ENCODE measurements at regions not wholly inside any gene's neighbourhood (a gene's known extent, or its start where the extent isn't known, plus 50 kb on each side); places are given as distances from the start of the nearest gene placed in this dataset.

DNA sequence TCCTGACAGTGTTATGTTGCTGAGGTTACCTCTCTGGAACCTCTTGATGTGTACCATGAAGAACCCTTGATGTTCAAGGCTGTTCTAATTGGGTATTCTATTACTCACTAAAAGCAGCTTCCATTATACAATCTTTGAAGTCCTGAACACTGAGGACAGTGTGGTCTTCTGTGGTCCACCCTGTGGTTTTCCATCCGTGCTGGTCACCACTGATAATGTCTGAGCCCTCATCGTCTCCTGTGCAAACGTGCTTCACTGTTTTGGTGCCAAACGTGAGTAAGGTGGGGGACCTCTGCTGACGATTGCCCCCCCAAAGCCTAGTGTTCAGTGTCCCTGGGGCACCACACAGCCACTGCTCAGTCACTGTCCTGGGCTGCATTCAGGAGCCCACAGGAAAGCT, 259.7 kb upstream of the ANKRD55 start:
- H3K4me1 ChIP-seq (ENCODE audit: insufficient read depth, low read length) = no peaks in the 10 kb centered on the region
- H3K4me3 ChIP-seq (ENCODE audit: insufficient read depth, low read length) = no peak overlapping the region
- no peak for DNase-seq (ENCODE audit: insufficient read length, low spot score, missing footprints)
- no peaks in the 10 kb centered on the region for H3K36me3 ChIP-seq (ENCODE audit: insufficient read depth, low read length)
- H3K27me3 ChIP-seq (ENCODE audit: insufficient read depth, low read length) = peaks cover 9% of the 10 kb centered on the region
- H3K27ac ChIP-seq (ENCODE audit: low read depth, low read length) = no peak overlapping the region
- no peaks in the 10 kb centered on the region for H3K79me2 ChIP-seq (ENCODE audit: insufficient read depth, low read length)
- no peaks in the 10 kb centered on the region for H4K20me1 ChIP-seq (ENCODE audit: insufficient read depth, low read length)
- TF ChIP-seq, protein P1, sequence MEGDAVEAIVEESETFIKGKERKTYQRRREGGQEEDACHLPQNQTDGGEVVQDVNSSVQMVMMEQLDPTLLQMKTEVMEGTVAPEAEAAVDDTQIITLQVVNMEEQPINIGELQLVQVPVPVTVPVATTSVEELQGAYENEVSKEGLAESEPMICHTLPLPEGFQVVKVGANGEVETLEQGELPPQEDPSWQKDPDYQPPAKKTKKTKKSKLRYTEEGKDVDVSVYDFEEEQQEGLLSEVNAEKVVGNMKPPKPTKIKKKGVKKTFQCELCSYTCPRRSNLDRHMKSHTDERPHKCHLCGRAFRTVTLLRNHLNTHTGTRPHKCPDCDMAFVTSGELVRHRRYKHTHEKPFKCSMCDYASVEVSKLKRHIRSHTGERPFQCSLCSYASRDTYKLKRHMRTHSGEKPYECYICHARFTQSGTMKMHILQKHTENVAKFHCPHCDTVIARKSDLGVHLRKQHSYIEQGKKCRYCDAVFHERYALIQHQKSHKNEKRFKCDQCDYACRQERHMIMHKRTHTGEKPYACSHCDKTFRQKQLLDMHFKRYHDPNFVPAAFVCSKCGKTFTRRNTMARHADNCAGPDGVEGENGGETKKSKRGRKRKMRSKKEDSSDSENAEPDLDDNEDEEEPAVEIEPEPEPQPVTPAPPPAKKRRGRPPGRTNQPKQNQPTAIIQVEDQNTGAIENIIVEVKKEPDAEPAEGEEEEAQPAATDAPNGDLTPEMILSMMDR (IDR thresholded peaks at IDR 0.05; ENCODE audit: extremely low read depth, low read depth, low read length) = no peak
- no peak overlapping the region for H3K4me2 ChIP-seq (ENCODE audit: insufficient read depth, low read length)
- H2AFZ ChIP-seq (ENCODE audit: low read length) = no peak overlapping the region
- H3K9me3 ChIP-seq (ENCODE audit: low read depth, low read length) = no peaks in the 10 kb centered on the region

DNA sequence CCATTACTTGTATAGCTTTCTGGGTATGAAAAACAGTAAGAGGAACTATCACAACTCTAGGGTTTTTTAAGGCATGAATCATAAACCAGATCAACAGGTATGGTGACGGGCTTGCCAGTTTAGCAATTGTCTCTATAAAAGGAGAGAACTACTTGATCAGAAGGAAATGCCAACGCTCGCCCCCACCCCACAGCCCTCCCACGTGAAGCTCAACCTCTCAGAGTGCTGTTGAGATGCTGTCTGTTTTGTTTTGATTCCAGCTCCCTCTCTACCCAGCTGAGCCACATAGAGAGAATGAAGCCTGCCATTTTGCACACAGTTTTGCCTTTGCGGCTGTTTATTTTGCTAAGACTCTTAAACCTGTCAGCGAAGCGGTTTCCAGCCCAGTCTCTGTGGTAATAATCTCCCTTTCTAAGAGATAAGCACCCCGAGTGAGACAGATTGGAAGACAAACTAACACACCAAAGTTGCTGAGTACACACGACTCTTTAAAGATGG, 257.9 kb upstream of the ANKRD55 start:
- no peaks in the 10 kb centered on the region for H3K36me3 ChIP-seq (ENCODE audit: insufficient read depth, low read length)
- TF ChIP-seq, protein P1 (IDR thresholded peaks at IDR 0.05; ENCODE audit: extremely low read depth, low read depth, low read length) = no peak
- H3K4me2 ChIP-seq (ENCODE audit: insufficient read depth, low read length) = no peak overlapping the region
- no peaks in the 10 kb centered on the region for H3K79me2 ChIP-seq (ENCODE audit: insufficient read depth, low read length)
- no peak overlapping the region for H2AFZ ChIP-seq (ENCODE audit: low read length)
- H3K27ac ChIP-seq (ENCODE audit: low read depth, low read length) = no peak overlapping the region
- H3K4me1 ChIP-seq (ENCODE audit: insufficient read depth, low read length) = no peaks in the 10 kb centered on the region
- no peaks in the 10 kb centered on the region for H4K20me1 ChIP-seq (ENCODE audit: insufficient read depth, low read length)
- H3K4me3 ChIP-seq (ENCODE audit: insufficient read depth, low read length) = no peak overlapping the region
- H3K27me3 ChIP-seq (ENCODE audit: insufficient read depth, low read length) = peaks cover 9% of the 10 kb centered on the region
- no peak for DNase-seq (ENCODE audit: insufficient read length, low spot score, missing footprints)
- no peaks in the 10 kb centered on the region for H3K9me3 ChIP-seq (ENCODE audit: low read depth, low read length)

DNA sequence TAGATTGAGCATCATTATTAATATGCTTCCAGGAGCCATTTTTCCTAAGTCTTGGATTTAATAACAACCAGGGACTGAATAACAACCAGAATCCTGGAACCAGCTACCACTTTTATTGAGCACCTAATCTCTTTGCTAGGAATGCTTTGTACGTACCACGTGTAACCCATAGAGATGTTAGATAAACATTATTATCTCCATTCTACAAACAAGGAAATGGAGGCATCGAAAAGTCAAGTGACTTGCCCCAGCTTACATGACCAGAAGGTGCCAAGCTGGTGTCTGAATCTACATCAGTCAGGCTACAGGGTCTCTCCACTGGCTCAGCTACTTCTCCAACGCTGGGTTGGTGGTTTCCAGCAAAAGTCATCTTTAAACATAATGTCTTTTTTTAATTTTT, 256.1 kb upstream of the ANKRD55 start:
- no peak overlapping the region for H3K4me3 ChIP-seq (ENCODE audit: insufficient read depth, low read length)
- H4K20me1 ChIP-seq (ENCODE audit: insufficient read depth, low read length) = no peaks in the 10 kb centered on the region
- H3K79me2 ChIP-seq (ENCODE audit: insufficient read depth, low read length) = no peaks in the 10 kb centered on the region
- H3K27ac ChIP-seq (ENCODE audit: low read depth, low read length) = no peak overlapping the region
- TF ChIP-seq, protein P1 (IDR thresholded peaks at IDR 0.05; ENCODE audit: extremely low read depth, low read depth, low read length) = no peak
- DNase-seq (ENCODE audit: insufficient read length, low spot score, missing footprints) = no peak
- no peaks in the 10 kb centered on the region for H3K9me3 ChIP-seq (ENCODE audit: low read depth, low read length)
- no peaks in the 10 kb centered on the region for H3K36me3 ChIP-seq (ENCODE audit: insufficient read depth, low read length)
- H2AFZ ChIP-seq (ENCODE audit: low read length) = no peak overlapping the region
- H3K4me2 ChIP-seq (ENCODE audit: insufficient read depth, low read length) = no peak overlapping the region
- peaks cover 4% of the 10 kb centered on the region for H3K27me3 ChIP-seq (ENCODE audit: insufficient read depth, low read length)
- no peaks in the 10 kb centered on the region for H3K4me1 ChIP-seq (ENCODE audit: insufficient read depth, low read length)

DNA sequence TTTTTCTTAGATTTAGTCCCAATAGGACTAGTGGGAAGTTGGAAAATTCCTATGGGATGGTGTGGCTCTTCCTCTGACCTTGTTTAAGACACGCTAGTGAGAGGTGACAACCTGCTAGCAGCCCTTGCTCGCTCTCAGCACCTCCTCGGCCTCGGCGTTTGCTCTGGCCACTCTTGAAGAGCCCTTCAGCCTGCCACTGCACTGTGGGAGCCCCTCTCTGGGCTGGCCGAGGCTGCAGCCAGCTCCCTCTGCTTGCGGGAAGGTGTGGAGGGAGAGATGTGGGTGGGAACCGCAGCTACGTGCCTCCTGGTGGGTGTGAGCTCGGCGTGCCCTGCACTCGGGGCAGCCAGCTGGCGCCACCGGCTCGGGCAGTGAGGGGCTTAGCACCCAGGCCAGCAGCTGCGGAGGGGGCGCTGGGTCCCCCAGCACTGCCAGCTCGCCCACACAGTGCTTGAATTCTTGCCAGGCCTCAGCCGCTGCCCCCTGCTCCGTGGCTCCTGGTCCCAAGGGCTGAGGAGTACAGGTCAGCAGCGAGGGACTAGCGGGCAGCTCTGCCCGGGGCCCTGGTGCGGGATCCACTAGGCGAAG, 254.5 kb upstream of the ANKRD55 start:
- Histone ChIP-seq H3K27me3 (ENCODE audit: insufficient read depth, low read length) (peaks cover 1% of the 10 kb centered on the region), H3K4me1 (ENCODE audit: insufficient read depth, low read length) (no peaks in the 10 kb centered on the region), H3K4me2 (ENCODE audit: insufficient read depth, low read length) (no peak overlapping the region), H3K36me3 (ENCODE audit: insufficient read depth, low read length) (no peaks in the 10 kb centered on the region), H3K4me3 (ENCODE audit: insufficient read depth, low read length) (no peak overlapping the region), H4K20me1 (ENCODE audit: insufficient read depth, low read length) (no peaks in the 10 kb centered on the region), H2AFZ (ENCODE audit: low read length) (no peak overlapping the region), H3K9me3 (ENCODE audit: low read depth, low read length) (no peaks in the 10 kb centered on the region), H3K79me2 (ENCODE audit: insufficient read depth, low read length) (no peaks in the 10 kb centered on the region), H3K27ac (ENCODE audit: low read depth, low read length) (no peak overlapping the region)
- DNase-seq (ENCODE audit: insufficient read length, low spot score, missing footprints) = no peak
- TF ChIP-seq, protein P1 (IDR thresholded peaks at IDR 0.05; ENCODE audit: extremely low read depth, low read depth, low read length) = no peak

All from osteoblast (primary cell).